ENCODE measurements at regions not wholly inside any gene's neighbourhood (a gene's known extent, or its start where the extent isn't known, plus 50 kb on each side); places are given as distances from the start of the nearest gene placed in this dataset.
"Not testable (repeated sequence)": the region's sequence is repeated elsewhere in the genome, so short reads cannot be mapped to it uniquely, and the experiment has no call there.

DNA sequence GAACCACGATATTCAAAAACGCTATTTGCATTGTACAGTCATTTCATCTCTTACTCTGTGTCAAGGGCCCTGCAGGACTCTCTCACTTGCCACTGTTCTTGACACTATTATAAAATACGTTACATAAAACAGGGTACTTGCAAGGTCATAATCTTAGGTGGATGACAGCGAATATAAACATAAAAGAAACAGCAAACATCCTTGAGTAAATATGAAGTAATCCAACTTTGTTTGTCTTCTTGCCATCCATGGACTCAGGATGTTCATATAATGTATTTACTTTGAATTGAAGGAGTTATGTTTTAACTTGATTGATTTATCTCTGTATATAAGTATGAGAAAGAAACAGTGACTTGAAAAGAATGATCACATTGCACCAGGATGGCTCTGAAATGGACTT is 106.6 kb downstream of the UGT2B4 start:
- H4K20me1 ChIP-seq (ENCODE audit: insufficient read depth, low read length); H3K27me3 ChIP-seq (ENCODE audit: control insufficient read depth, insufficient read depth, low read length); H3K4me3 ChIP-seq (ENCODE audit: insufficient read depth, low read depth, low read length); H2AK9ac ChIP-seq (replicated peaks; ENCODE audit: low read depth, low read length, poor library complexity); H3K9me3 ChIP-seq (ENCODE audit: control insufficient read depth, insufficient read depth, low read length); H3K18ac ChIP-seq (ENCODE audit: low read depth, low read length); BruUV-seq (replicated peaks); H3K9ac ChIP-seq (ENCODE audit: low read depth, low read length); H2AK5ac ChIP-seq (ENCODE audit: low read depth, low read length); CTCF ChIA-PET; H3K79me1 ChIP-seq (ENCODE audit: low read depth in 1 of 2, low read length in 2 of 2); H2BK120ac ChIP-seq (ENCODE audit: low read depth, low read length); H3K9me1 ChIP-seq (ENCODE audit: insufficient read depth, low read length); in situ Hi-C loops (cut with MboI; ENCODE audit: low sequenced_read_pairs); H4K91ac ChIP-seq (ENCODE audit: insufficient read depth, low read depth, low read length); H4K5ac ChIP-seq (ENCODE audit: low read depth, low read length); intact Hi-C loops (cut with micrococcal nuclease); H3K4me2 ChIP-seq (ENCODE audit: low read depth, low read length); H3K56ac ChIP-seq (ENCODE audit: extremely low read depth, insufficient read depth, low read length); DNase-seq; dilution Hi-C loops (cut with HindIII; ENCODE audit: low sequenced_read_pairs, unreplicated experiment); H3K36me3 ChIP-seq (ENCODE audit: control insufficient read depth, insufficient read depth, low read length); H2AFZ ChIP-seq (replicated peaks; ENCODE audit: low read length, poor library complexity); H2BK15ac ChIP-seq (ENCODE audit: low read depth, low read length); H4K8ac ChIP-seq (ENCODE audit: low read depth in 2 of 2, low read length in 2 of 2); H3K4ac ChIP-seq (ENCODE audit: low read depth, low read length); ATAC-seq (ENCODE audit: low read depth); H3K23ac ChIP-seq (ENCODE audit: low read depth, low read length); H3K14ac ChIP-seq (replicated peaks; ENCODE audit: low read depth, low read length); H3K27ac ChIP-seq (ENCODE audit: insufficient read depth, low read length); H3K4me1 ChIP-seq (ENCODE audit: control insufficient read depth, insufficient read depth, low read length); H2BK20ac ChIP-seq (ENCODE audit: low read depth, low read length); H2BK5ac ChIP-seq (ENCODE audit: low read depth, low read length, poor library complexity, severe bottlenecking); POLR2A ChIA-PET (ENCODE audit: unreplicated experiment): not testable (repeated sequence)
- WGBS, 2 experiments (ENCODE audit: extremely low coverage in 2 of 2, insufficient read length in 1 of 2), result no CpG with 5 or more reads among the region's 4 CpGs

Data from IMR-90 (cell line).